SK-N-SH (cell line): ENCODE measurements at regions not wholly inside any gene's neighbourhood (a gene's known extent, or its start where the extent isn't known, plus 50 kb on each side); places are given as distances from the start of the nearest gene placed in this dataset.

Experiments
- CTCF ChIA-PET: fragments of 300-600, 350-600 bp; formaldehyde crosslinking; extraction: SDS; loops from one replicate; lab custom pipeline; 2021; lab: Yijun Ruan, JAX
- POLR2A ChIA-PET: fragments of 350-600 bp; sonication (Branson Sonifier 250); formaldehyde crosslinking; extraction: SDS; loops from one replicate; lab custom pipeline; 2020; ENCODE audit warnings: antibody characterized with exemption, inconsistent platforms; lab: Yijun Ruan, JAX
- DNase-seq: peaks from one replicate; pipeline ENCODE4 v3.0.0; 2012
- H2AFZ ChIP-seq: fragments of 200-600 bp; sonication (generic); 2 replicates; pipeline ENCODE4 v1.8.1; 2016; ENCODE audit warnings: antibody characterized with exemption, mild to moderate bottlenecking, low read depth
- H3F3A ChIP-seq: fragments of 200-600 bp; sonication (generic); replicated peaks from 2 replicates; pipeline ENCODE3; 2016; ENCODE audit warnings: antibody characterized with exemption, mild to moderate bottlenecking; ENCODE audit not compliant: insufficient read depth
- H3K27ac ChIP-seq, 2 experiments: fragments of 200-500 bp in 1 of 2; fragments of 200-600 bp in 1 of 2; sonication (Bioruptor generic) in 1 of 2; sonication (generic), shearing (Covaris generic) in 1 of 2; 2 replicates each; pipeline versions ENCODE4 v1.5.1 to v1.6.1; 2014 to 2016; ENCODE audit warnings: low read depth in 2 of 2, inconsistent platforms in 1 of 2, low read length in 1 of 2, mild to moderate bottlenecking in 1 of 2, mixed read lengths in 1 of 2
- H3K27me3 ChIP-seq: fragments of 200-600 bp; sonication (generic), shearing (Covaris generic); 2 replicates; pipeline ENCODE4 v1.6.1; 2016; ENCODE audit warnings: mixed run types; ENCODE audit not compliant: insufficient read depth
- H3K36me3 ChIP-seq, 2 experiments: fragments of 200-500 bp in 1 of 2; fragments of 200-600 bp in 1 of 2; sonication (Bioruptor generic) in 1 of 2; sonication (generic) in 1 of 2; replicated peaks in 1 of 2; 2 replicates each; pipeline versions ENCODE3 to v1.5.1; 2014 to 2016; ENCODE audit warnings: low read length in 1 of 2, mild to moderate bottlenecking in 1 of 2; ENCODE audit not compliant: insufficient read depth in 2 of 2, control insufficient read depth in 1 of 2
- H3K4me1 ChIP-seq, 2 experiments: fragments of 200-500 bp in 1 of 2; fragments of 200-600 bp in 1 of 2; sonication (Bioruptor generic) in 1 of 2; sonication (generic), shearing (Covaris generic) in 1 of 2; 2 replicates each; pipeline versions ENCODE4 v1.5.1 to v1.6.1; 2014 to 2016; ENCODE audit warnings: low read depth in 1 of 2, low read length in 1 of 2, mixed run types in 1 of 2; ENCODE audit not compliant: insufficient read depth in 2 of 2, control insufficient read depth in 1 of 2
- H3K4me2 ChIP-seq: fragments of 200-600 bp; sonication (generic), shearing (Covaris generic); 2 replicates; pipeline ENCODE4 v1.6.1; 2017; ENCODE audit warnings: mixed run types
- H3K4me3 ChIP-seq, 2 experiments: fragments of 200-500 bp in 1 of 2; fragments of 200-600 bp in 1 of 2; sonication (Bioruptor generic) in 1 of 2; sonication (generic), shearing (Covaris generic) in 1 of 2; 2 replicates each; pipeline versions ENCODE4 v1.5.1 to v1.8.1; 2014 to 2016; ENCODE audit warnings: low read depth in 2 of 2, inconsistent platforms in 1 of 2, low read length in 1 of 2, mild to moderate bottlenecking in 1 of 2, mixed read lengths in 1 of 2, moderate library complexity in 1 of 2
- H3K79me2 ChIP-seq: fragments of 200-600 bp; sonication (generic); 2 replicates; pipeline ENCODE4 v1.8.1; 2017; ENCODE audit warnings: mild to moderate bottlenecking; ENCODE audit not compliant: insufficient read depth
- H3K9ac ChIP-seq: fragments of 200-600 bp; sonication (generic); 2 replicates; pipeline ENCODE4 v1.6.1; 2017; ENCODE audit warnings: mixed run types
- H3K9me2 ChIP-seq: fragments of 200-600 bp; sonication (generic); 2 replicates; pipeline ENCODE4 v1.6.1; 2017; ENCODE audit warnings: mixed run types
- H3K9me3 ChIP-seq: fragments of 200-600 bp; sonication (generic); 2 replicates; pipeline ENCODE4 v1.6.1; 2017; ENCODE audit warnings: mixed run types, mild to moderate bottlenecking, moderate library complexity
- H4K20me1 ChIP-seq: fragments of 200-600 bp; sonication (generic); 2 replicates; pipeline ENCODE4 v1.6.1; 2017; ENCODE audit warnings: mild to moderate bottlenecking, mixed run types; ENCODE audit not compliant: insufficient read depth
- FOSL2 ChIP-seq: IDR thresholded peaks from 2 replicates; pipeline ENCODE4 v1.4.0; 2012; ENCODE audit warnings: low read depth, mild to moderate bottlenecking, moderate library complexity, borderline replicate concordance
- FOXM1 ChIP-seq: IDR thresholded peaks from 2 replicates; pipeline ENCODE4 v1.4.0; 2012; ENCODE audit warnings: low read depth, mild to moderate bottlenecking
- GATA2 ChIP-seq: sonication (generic); formaldehyde crosslinking; IDR thresholded peaks from 2 replicates; pipeline ENCODE4 v1.5.0; 2020; ENCODE audit warnings: mild to moderate bottlenecking, missing genetic modification reagents
- JUND ChIP-seq: IDR thresholded peaks from 2 replicates; pipeline ENCODE4 v1.4.0; 2012
- MEF2A ChIP-seq: IDR thresholded peaks from 2 replicates; pipeline ENCODE4 v1.4.0; 2012; ENCODE audit warnings: low read depth, borderline replicate concordance
- MXI1 ChIP-seq: IDR thresholded peaks from 2 replicates; pipeline ENCODE4 v1.6.1; 2012; ENCODE audit warnings: mild to moderate bottlenecking, low read depth, low read length, improper control_type of control experiment
- SIN3A ChIP-seq: IDR thresholded peaks from 2 replicates; pipeline ENCODE4 v1.6.1; 2012; ENCODE audit warnings: low read depth, mild to moderate bottlenecking, low read length, moderate library complexity, borderline replicate concordance
- SMC3 ChIP-seq: IDR thresholded peaks from 2 replicates; pipeline ENCODE4 v1.6.1; 2012; ENCODE audit warnings: low read depth, low read length, improper control_type of control experiment
- TCF12 ChIP-seq: IDR thresholded peaks from 2 replicates; pipeline ENCODE4 v1.4.0; 2012
- TEAD4 ChIP-seq: IDR thresholded peaks from 2 replicates; pipeline ENCODE4 v1.4.0; 2012; ENCODE audit warnings: mild to moderate bottlenecking, borderline replicate concordance; ENCODE audit not compliant: insufficient read depth
- WGBS: methylation state at CpG from one replicate; pipeline ENCODE4 v1.1.6; 2017; ENCODE audit warnings: low lambda C conversion rate; 5-methylcytosine and 5-hydroxymethylcytosine counted together
- TF ChIP-seq, protein P1 (sequence below): IDR thresholded peaks from 2 replicates; pipeline ENCODE4 v1.6.1; 2012; ENCODE audit warnings: mild to moderate bottlenecking, low read depth, low read length, moderate library complexity
- TF ChIP-seq, protein P2 (sequence below): IDR thresholded peaks from 2 replicates; pipeline ENCODE4 v1.4.0; 2012; ENCODE audit warnings: low read depth, borderline replicate concordance
- TF ChIP-seq, protein P3 (sequence below): IDR thresholded peaks from 2 replicates; pipeline ENCODE4; 2012
- TF ChIP-seq, protein P4 (sequence below): IDR thresholded peaks from 2 replicates; pipeline ENCODE4 v1.4.0; 2012; ENCODE audit warnings: low read depth, borderline replicate concordance
- TF ChIP-seq, protein P5 (sequence below): fragments of 200-600 bp; sonication (generic); IDR thresholded peaks from 2 replicates; pipeline ENCODE4 v1.6.1; 2017; ENCODE audit warnings: antibody characterized with exemption, mild to moderate bottlenecking, moderate library complexity
- TF ChIP-seq, protein P6 (sequence below): IDR thresholded peaks from 2 replicates; pipeline ENCODE4 v1.4.0; 2012; ENCODE audit warnings: low read depth

DNA sequence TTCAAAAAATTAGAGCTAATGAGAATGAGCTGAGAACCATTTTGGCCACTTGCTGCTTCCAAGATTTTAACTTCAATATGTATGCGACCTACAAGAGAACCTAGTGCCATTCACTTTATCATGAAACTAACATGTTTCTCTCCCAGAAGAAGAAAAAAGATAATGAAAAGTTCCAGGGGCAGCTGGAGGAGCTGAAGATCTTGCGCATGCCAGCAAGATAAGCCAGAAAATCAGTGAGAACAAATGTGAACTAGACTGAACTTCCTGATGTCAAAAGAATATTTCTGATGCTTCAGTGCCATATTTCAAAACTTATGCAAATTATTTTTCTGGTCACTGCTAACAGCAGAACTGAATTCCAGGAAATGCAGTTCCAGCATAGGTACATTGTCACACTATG is 1265.1 kb downstream of the BRINP3 start:
- H3K79me2 ChIP-seq, result no peaks in the 10 kb centered on the region
- no peaks in the 10 kb centered on the region for H4K20me1 ChIP-seq
- no peaks in the 10 kb centered on the region for H3K27me3 ChIP-seq
- no peak overlapping the region for H3K27ac ChIP-seq
- no peaks in the 10 kb centered on the region for H3K9me3 ChIP-seq
- no peak overlapping the region; the same call in 1 of the 2 replicates for H2AFZ ChIP-seq
- CTCF ChIA-PET, result no interaction called here
- no peak overlapping the region for H3K4me3 ChIP-seq
- POLR2A ChIA-PET, result no interaction called here
- H3K4me2 ChIP-seq, result no peak overlapping the region
- no peaks in the 10 kb centered on the region for H3K36me3 ChIP-seq
- H3K4me1 ChIP-seq, result no peaks in the 10 kb centered on the region; a peak in 1 of 4 replicates
- whole genome bisulfite sequencing, result 84% methylated on average over 2 of the region's 2 CpGs
- no peak for TF ChIP-seq MXI1
- no peak for TF ChIP-seq FOXM1
- no peak for TF ChIP-seq JUND
- no peak for TF ChIP-seq FOSL2
- TF ChIP-seq, protein P1, sequence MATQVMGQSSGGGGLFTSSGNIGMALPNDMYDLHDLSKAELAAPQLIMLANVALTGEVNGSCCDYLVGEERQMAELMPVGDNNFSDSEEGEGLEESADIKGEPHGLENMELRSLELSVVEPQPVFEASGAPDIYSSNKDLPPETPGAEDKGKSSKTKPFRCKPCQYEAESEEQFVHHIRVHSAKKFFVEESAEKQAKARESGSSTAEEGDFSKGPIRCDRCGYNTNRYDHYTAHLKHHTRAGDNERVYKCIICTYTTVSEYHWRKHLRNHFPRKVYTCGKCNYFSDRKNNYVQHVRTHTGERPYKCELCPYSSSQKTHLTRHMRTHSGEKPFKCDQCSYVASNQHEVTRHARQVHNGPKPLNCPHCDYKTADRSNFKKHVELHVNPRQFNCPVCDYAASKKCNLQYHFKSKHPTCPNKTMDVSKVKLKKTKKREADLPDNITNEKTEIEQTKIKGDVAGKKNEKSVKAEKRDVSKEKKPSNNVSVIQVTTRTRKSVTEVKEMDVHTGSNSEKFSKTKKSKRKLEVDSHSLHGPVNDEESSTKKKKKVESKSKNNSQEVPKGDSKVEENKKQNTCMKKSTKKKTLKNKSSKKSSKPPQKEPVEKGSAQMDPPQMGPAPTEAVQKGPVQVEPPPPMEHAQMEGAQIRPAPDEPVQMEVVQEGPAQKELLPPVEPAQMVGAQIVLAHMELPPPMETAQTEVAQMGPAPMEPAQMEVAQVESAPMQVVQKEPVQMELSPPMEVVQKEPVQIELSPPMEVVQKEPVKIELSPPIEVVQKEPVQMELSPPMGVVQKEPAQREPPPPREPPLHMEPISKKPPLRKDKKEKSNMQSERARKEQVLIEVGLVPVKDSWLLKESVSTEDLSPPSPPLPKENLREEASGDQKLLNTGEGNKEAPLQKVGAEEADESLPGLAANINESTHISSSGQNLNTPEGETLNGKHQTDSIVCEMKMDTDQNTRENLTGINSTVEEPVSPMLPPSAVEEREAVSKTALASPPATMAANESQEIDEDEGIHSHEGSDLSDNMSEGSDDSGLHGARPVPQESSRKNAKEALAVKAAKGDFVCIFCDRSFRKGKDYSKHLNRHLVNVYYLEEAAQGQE, result no peak
- no peak for TF ChIP-seq GATA2 (CRISPR knock-in tag)
- TF ChIP-seq, protein P2, sequence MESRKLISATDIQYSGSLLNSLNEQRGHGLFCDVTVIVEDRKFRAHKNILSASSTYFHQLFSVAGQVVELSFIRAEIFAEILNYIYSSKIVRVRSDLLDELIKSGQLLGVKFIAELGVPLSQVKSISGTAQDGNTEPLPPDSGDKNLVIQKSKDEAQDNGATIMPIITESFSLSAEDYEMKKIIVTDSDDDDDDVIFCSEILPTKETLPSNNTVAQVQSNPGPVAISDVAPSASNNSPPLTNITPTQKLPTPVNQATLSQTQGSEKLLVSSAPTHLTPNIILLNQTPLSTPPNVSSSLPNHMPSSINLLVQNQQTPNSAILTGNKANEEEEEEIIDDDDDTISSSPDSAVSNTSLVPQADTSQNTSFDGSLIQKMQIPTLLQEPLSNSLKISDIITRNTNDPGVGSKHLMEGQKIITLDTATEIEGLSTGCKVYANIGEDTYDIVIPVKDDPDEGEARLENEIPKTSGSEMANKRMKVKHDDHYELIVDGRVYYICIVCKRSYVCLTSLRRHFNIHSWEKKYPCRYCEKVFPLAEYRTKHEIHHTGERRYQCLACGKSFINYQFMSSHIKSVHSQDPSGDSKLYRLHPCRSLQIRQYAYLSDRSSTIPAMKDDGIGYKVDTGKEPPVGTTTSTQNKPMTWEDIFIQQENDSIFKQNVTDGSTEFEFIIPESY, result no peak
- no peak for TF ChIP-seq SMC3
- TF ChIP-seq, protein P3, sequence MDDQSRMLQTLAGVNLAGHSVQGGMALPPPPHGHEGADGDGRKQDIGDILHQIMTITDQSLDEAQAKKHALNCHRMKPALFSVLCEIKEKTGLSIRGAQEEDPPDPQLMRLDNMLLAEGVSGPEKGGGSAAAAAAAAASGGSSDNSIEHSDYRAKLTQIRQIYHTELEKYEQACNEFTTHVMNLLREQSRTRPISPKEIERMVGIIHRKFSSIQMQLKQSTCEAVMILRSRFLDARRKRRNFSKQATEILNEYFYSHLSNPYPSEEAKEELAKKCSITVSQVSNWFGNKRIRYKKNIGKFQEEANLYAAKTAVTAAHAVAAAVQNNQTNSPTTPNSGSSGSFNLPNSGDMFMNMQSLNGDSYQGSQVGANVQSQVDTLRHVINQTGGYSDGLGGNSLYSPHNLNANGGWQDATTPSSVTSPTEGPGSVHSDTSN, result no peak
- 0 out of 2 replicates have a peak, but pooled peaks cover 3% of the 10 kb centered on the region for H3K9me2 ChIP-seq
- DNase-seq, result no peak
- H3K9ac ChIP-seq, result no peak overlapping the region
- no peaks in the 10 kb centered on the region for H3F3A ChIP-seq

DNA sequence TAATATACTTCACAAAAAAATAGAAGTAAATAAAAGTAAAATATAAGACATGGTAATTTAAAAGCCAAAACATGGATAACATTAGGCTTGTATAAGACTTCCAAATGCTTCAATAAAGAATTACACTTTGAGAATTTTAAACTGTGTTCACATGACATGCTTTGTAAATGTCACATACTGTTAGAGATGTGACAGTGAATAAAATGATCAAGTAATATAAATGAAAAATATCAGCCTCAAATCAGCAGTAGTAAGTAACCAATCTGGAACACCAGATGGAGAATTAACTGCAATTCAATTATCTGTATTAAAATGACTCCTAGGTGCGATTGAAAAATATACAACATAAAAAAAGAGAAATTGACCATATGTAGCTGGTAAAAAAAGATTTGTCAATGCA is 1260.8 kb downstream of the BRINP3 start:
- no peaks in the 10 kb centered on the region for H3F3A ChIP-seq
- 0 out of 2 replicates have a peak, but pooled peaks cover 3% of the 10 kb centered on the region for H3K9me2 ChIP-seq
- H3K9ac ChIP-seq, result no peak overlapping the region
- ChIA-PET POLR2A (no interaction called here), CTCF (no interaction called here)
- H2AFZ ChIP-seq, result no peak overlapping the region
- no peaks in the 10 kb centered on the region for H3K9me3 ChIP-seq
- 55% methylated on average over 1 of the region's 1 CpG for WGBS
- H3K36me3 ChIP-seq, result no peaks in the 10 kb centered on the region
- no peak overlapping the region for H3K27ac ChIP-seq
- no peak for DNase-seq
- H3K79me2 ChIP-seq, result no peaks in the 10 kb centered on the region
- H3K27me3 ChIP-seq, result no peaks in the 10 kb centered on the region
- H3K4me2 ChIP-seq, result no peak overlapping the region
- no peaks in the 10 kb centered on the region; a peak in 1 of 4 replicates for H3K4me1 ChIP-seq
- no peaks in the 10 kb centered on the region for H4K20me1 ChIP-seq
- H3K4me3 ChIP-seq, result no peak overlapping the region
- TF ChIP-seq TEAD4, result no peak
- no peak for TF ChIP-seq TCF12
- no peak for TF ChIP-seq SIN3A
- TF ChIP-seq, protein P4, sequence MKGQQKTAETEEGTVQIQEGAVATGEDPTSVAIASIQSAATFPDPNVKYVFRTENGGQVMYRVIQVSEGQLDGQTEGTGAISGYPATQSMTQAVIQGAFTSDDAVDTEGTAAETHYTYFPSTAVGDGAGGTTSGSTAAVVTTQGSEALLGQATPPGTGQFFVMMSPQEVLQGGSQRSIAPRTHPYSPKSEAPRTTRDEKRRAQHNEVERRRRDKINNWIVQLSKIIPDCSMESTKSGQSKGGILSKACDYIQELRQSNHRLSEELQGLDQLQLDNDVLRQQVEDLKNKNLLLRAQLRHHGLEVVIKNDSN, result no peak
- TF ChIP-seq, protein P5, sequence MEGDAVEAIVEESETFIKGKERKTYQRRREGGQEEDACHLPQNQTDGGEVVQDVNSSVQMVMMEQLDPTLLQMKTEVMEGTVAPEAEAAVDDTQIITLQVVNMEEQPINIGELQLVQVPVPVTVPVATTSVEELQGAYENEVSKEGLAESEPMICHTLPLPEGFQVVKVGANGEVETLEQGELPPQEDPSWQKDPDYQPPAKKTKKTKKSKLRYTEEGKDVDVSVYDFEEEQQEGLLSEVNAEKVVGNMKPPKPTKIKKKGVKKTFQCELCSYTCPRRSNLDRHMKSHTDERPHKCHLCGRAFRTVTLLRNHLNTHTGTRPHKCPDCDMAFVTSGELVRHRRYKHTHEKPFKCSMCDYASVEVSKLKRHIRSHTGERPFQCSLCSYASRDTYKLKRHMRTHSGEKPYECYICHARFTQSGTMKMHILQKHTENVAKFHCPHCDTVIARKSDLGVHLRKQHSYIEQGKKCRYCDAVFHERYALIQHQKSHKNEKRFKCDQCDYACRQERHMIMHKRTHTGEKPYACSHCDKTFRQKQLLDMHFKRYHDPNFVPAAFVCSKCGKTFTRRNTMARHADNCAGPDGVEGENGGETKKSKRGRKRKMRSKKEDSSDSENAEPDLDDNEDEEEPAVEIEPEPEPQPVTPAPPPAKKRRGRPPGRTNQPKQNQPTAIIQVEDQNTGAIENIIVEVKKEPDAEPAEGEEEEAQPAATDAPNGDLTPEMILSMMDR, result no peak
- no peak for TF ChIP-seq MEF2A
- TF ChIP-seq, protein P2, result no peak
- TF ChIP-seq, protein P6, sequence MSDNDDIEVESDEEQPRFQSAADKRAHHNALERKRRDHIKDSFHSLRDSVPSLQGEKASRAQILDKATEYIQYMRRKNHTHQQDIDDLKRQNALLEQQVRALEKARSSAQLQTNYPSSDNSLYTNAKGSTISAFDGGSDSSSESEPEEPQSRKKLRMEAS, result no peak
